ENCODE measurements at regions not wholly inside any gene's neighbourhood (a gene's known extent, or its start where the extent isn't known, plus 50 kb on each side); places are given as distances from the start of the nearest gene placed in this dataset.

- DNase-seq (ENCODE audit: low read depth in 1 of 2, low spot score in 2 of 2): no peak
- H2BK15ac ChIP-seq (ENCODE audit: low read length): no peak overlapping the region
- H3K14ac ChIP-seq (ENCODE audit: insufficient read length): no peak overlapping the region
- H2BK12ac ChIP-seq (ENCODE audit: low read depth, low read length): no peak overlapping the region
- no peaks in the 10 kb centered on the region for H3K23me2 ChIP-seq (ENCODE audit: low read depth, low read length)
- no peak overlapping the region for H4K8ac ChIP-seq (ENCODE audit: extremely low read depth, insufficient read depth, low read length)
- no peak overlapping the region for H2AK5ac ChIP-seq (ENCODE audit: low read depth, low read length)
- no peaks in the 10 kb centered on the region for H3K27me3 ChIP-seq (replicated peaks in 1 of 4; ENCODE audit: control insufficient read depth in 3 of 4, extremely low read depth in 1 of 4, insufficient read depth in 3 of 4, low read length in 3 of 4)
- no peak overlapping the region for H4K91ac ChIP-seq (replicated peaks; ENCODE audit: insufficient read length, low read length)
- no peaks in the 10 kb centered on the region for H3K9me3 ChIP-seq (ENCODE audit: insufficient read depth in 2 of 2, low read depth in 1 of 2, low read length in 1 of 2)
- H3K36me3 ChIP-seq (ENCODE audit: control insufficient read depth in 2 of 4, insufficient read depth in 4 of 4, low read length in 3 of 4): no peaks in the 10 kb centered on the region
- peaks cover 0 to 5% (median 2%) of the 10 kb centered on the region in 4 experiments; a peak in 2 of 7 replicates for H3K4me1 ChIP-seq (replicated peaks in 1 of 4; ENCODE audit: control insufficient read depth in 3 of 4, insufficient read depth in 4 of 4, low read length in 3 of 4)
- H2BK20ac ChIP-seq (ENCODE audit: low read length): no peak overlapping the region
- no peak overlapping the region for H3K4ac ChIP-seq (replicated peaks; ENCODE audit: insufficient read length, low read depth, low read length)
- H3K27ac ChIP-seq (ENCODE audit: low read depth, low read length): no peak overlapping the region
- H4K5ac ChIP-seq (ENCODE audit: insufficient read length, low read depth, low read length): no peak overlapping the region
- CTCF ChIA-PET (ENCODE audit: partially characterized antibody): no interaction called here
- no peaks in the 10 kb centered on the region for H3K79me1 ChIP-seq (ENCODE audit: low read depth, low read length)
- H3K9ac ChIP-seq (replicated peaks in 1 of 4; ENCODE audit: extremely low read depth in 1 of 4, low read depth in 3 of 4, low read length in 3 of 4): no peak overlapping the region
- no peak overlapping the region for H2BK5ac ChIP-seq (ENCODE audit: low read depth, low read length)
- no peaks in the 10 kb centered on the region for H4K20me1 ChIP-seq (replicated peaks in 1 of 2; ENCODE audit: control insufficient read depth in 1 of 2, insufficient read depth in 2 of 2, low read length in 2 of 2)
- 90% methylated on average over 5 of the region's 5 CpGs; no CpG with 5 or more reads in 1 of the 2 experiments for WGBS, 2 experiments (ENCODE audit: extremely low coverage in 1 of 2, insufficient coverage in 1 of 2, insufficient read length in 1 of 2, insufficient replicate concordance in 2 of 2, low coverage in 1 of 2, low lambda C conversion rate in 2 of 2, missing lambda C conversion rate in 1 of 2)
- H2AFZ ChIP-seq (ENCODE audit: low read length): 0 out of 2 replicates have a peak overlapping the region, but pooled peaks have one; percentile 25
- H2BK120ac ChIP-seq (replicated peaks; ENCODE audit: low read depth, low read length): no peak overlapping the region
- H3K23ac ChIP-seq (ENCODE audit: insufficient read length): no peak overlapping the region
- H3K18ac ChIP-seq (ENCODE audit: extremely low read depth, low read length): no peak overlapping the region
- no peak for FAIRE-seq
- POLR2A ChIA-PET (ENCODE audit: partially characterized antibody): no interaction called here
- H3K79me2 ChIP-seq (ENCODE audit: control insufficient read depth in 1 of 2, insufficient read depth in 2 of 2, low read length in 2 of 2): no peaks in the 10 kb centered on the region
- no peak overlapping the region for H3K4me3 ChIP-seq (ENCODE audit: extremely low read depth in 1 of 4, insufficient read depth in 2 of 4, low read depth in 3 of 4, low read length in 4 of 4)
- no peak overlapping the region for H3K4me2 ChIP-seq (ENCODE audit: insufficient read depth in 1 of 2, low read depth in 2 of 2, low read length in 2 of 2)
- H3K56ac ChIP-seq (replicated peaks; ENCODE audit: insufficient read length, low read depth, low read length): no peak overlapping the region
- no peak for TF ChIP-seq SRF (IDR thresholded peaks at IDR 0.05; ENCODE audit: low read depth, low read length)
- no peak for TF ChIP-seq RXRA (IDR thresholded peaks at IDR 0.05; ENCODE audit: insufficient read depth, low read depth, low read length)
- no peak for TF ChIP-seq PHF8 (conservative IDR thresholded peaks at IDR 0.05; ENCODE audit: low read depth, low read length)
- TF ChIP-seq HDAC2 (IDR thresholded peaks at IDR 0.05; ENCODE audit: borderline replicate concordance in 1 of 2, low read depth in 2 of 2, low read length in 2 of 2): no peak
- no peak for TF ChIP-seq TCF12 (IDR thresholded peaks at IDR 0.05; ENCODE audit: low read depth, low read length)
- no peak for TF ChIP-seq SUZ12 (IDR thresholded peaks at IDR 0.05; ENCODE audit: low read length)
- TF ChIP-seq TBP (IDR thresholded peaks at IDR 0.05; ENCODE audit: low read depth, low read length): no peak
- TF ChIP-seq NRF1 (IDR thresholded peaks at IDR 0.05; ENCODE audit: low read depth, low read length): no peak
- TF ChIP-seq ZNF274 (IDR thresholded peaks at IDR 0.05; ENCODE audit: borderline replicate concordance, extremely low read depth, low read length): no peak
- TF ChIP-seq, protein P1, sequence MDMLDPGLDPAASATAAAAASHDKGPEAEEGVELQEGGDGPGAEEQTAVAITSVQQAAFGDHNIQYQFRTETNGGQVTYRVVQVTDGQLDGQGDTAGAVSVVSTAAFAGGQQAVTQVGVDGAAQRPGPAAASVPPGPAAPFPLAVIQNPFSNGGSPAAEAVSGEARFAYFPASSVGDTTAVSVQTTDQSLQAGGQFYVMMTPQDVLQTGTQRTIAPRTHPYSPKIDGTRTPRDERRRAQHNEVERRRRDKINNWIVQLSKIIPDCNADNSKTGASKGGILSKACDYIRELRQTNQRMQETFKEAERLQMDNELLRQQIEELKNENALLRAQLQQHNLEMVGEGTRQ (IDR thresholded peaks at IDR 0.05; ENCODE audit: low read length): no peak
- no peak for TF ChIP-seq FOSL1 (IDR thresholded peaks at IDR 0.05; ENCODE audit: insufficient read depth, low read depth, low read length)
- TF ChIP-seq POU5F1 (IDR thresholded peaks at IDR 0.05; ENCODE audit: low read depth, low read length): no peak
- TF ChIP-seq JUN (IDR thresholded peaks at IDR 0.05; ENCODE audit: low read depth, low read length): no peak
- no peak for TF ChIP-seq CREB1 (IDR thresholded peaks at IDR 0.05)
- TF ChIP-seq BACH1 (IDR thresholded peaks at IDR 0.05; ENCODE audit: low read length): no peak
These were observed 549.0 kb downstream of the IGSF11 start for GRCh38 chr3:118485693-118486092.
